Panc1 (cell line): ENCODE measurements at regions not wholly inside any gene's neighbourhood (a gene's known extent, or its start where the extent isn't known, plus 50 kb on each side); places are given as distances from the start of the nearest gene placed in this dataset.

ENCODE experiments used
- ATAC-seq: fragments of 200-7000 bp; cut with Tn5 transposase; 2 replicates; pipeline ENCODE4 v1.9.1; 2020; ENCODE audit warnings: mild to moderate bottlenecking, moderate library complexity
- BruUV-seq: library from RNA; stranded (reverse); fragments of 400-500 nt; replicated peaks from 2 replicates; lab custom pipeline; 2021; lab: Mats Ljungman, UMichigan
- CTCF ChIA-PET: fragments of 300-600 bp; sonication (Branson Sonifier 250); formaldehyde crosslinking; loops from one replicate; lab custom pipeline; 2022; ENCODE audit warnings: antibody characterized with exemption; lab: Charles Lee
- POLR2A ChIA-PET: fragments of 300-600 bp; sonication (Branson Sonifier 250); formaldehyde crosslinking; loops from one replicate; lab custom pipeline; 2022; ENCODE audit warnings: antibody characterized with exemption; lab: Charles Lee
- DNase-seq: peaks from one replicate; pipeline ENCODE4 v3.0.0-alpha.2; 2010; ENCODE audit warnings: low read depth, low spot score
- H3K27ac ChIP-seq: 2 replicates; pipeline ENCODE4 v1.5.1; 2011; ENCODE audit warnings: mild to moderate bottlenecking, low read length, inconsistent platforms
- H3K27me3 ChIP-seq: fragments of 200-500 bp; sonication (Bioruptor generic); 2 replicates; pipeline ENCODE4 v1.6.0; 2014; ENCODE audit warnings: low read length, inconsistent platforms; ENCODE audit not compliant: control insufficient read depth, insufficient read depth
- H3K36me3 ChIP-seq: fragments of 200-500 bp; sonication (Bioruptor generic); 2 replicates; pipeline ENCODE4 v1.5.1; 2014; ENCODE audit warnings: inconsistent platforms, mild to moderate bottlenecking, low read length, moderate library complexity; ENCODE audit not compliant: control insufficient read depth, insufficient read depth
- H3K4me1 ChIP-seq: 2 replicates; pipeline ENCODE4 v1.5.1; 2011; ENCODE audit warnings: inconsistent platforms, mild to moderate bottlenecking, low read length, moderate library complexity; ENCODE audit not compliant: control insufficient read depth, insufficient read depth
- H3K4me3 ChIP-seq, 2 experiments: 2 replicates each; pipeline ENCODE4 v1.5.1; 2011 to 2012; ENCODE audit warnings: low read depth in 2 of 2, low read length in 2 of 2, mild to moderate bottlenecking in 2 of 2, inconsistent platforms in 1 of 2, moderate library complexity in 1 of 2
- H3K9me3 ChIP-seq: fragments of 200-500 bp; sonication (Bioruptor generic); 2 replicates; pipeline ENCODE4 v1.5.1; 2014; ENCODE audit warnings: low read depth, mild to moderate bottlenecking, inconsistent platforms, low read length, moderate library complexity; ENCODE audit not compliant: control insufficient read depth, insufficient read depth
- POLR2AphosphoS5 ChIP-seq: IDR thresholded peaks from 2 replicates; pipeline ENCODE4 v1.6.1; 2012; ENCODE audit warnings: mild to moderate bottlenecking, low read depth, low read length, moderate library complexity
- SIN3A ChIP-seq: IDR thresholded peaks from 2 replicates; pipeline ENCODE4 v1.6.1; 2012; ENCODE audit warnings: low read depth, mild to moderate bottlenecking, low read length, moderate library complexity, borderline replicate concordance; ENCODE audit not compliant: insufficient read depth
- TCF7L2 ChIP-seq: IDR thresholded peaks from 2 replicates; pipeline ENCODE4 v1.6.1; 2011; ENCODE audit warnings: mild to moderate bottlenecking, low read depth, low read length, inconsistent platforms
- in situ Hi-C: cut with HindIII; loops from 2 replicates; pipeline ENCODE4 v1.10.0; 2016; ENCODE audit warnings: low sequenced_read_pairs, low pct_unique_long_range_greater_than_20kb
- intact Hi-C: fragments of 100-400 bp; cut with micrococcal nuclease; formaldehyde crosslinking; loops from one replicate; pipeline ENCODE4 v1.10.0; 2022; ENCODE audit not compliant: unreplicated experiment
- TF ChIP-seq, protein P1 (sequence below), 2 experiments: IDR thresholded peaks; 2 replicates each; pipeline ENCODE4 v1.6.1; 2011 to 2012; ENCODE audit warnings: low read depth in 2 of 2, control low read depth in 1 of 2, low read length in 1 of 2, mild to moderate bottlenecking in 1 of 2, moderate library complexity in 1 of 2; ENCODE audit not compliant: insufficient read depth in 1 of 2
- TF ChIP-seq, protein P2 (sequence below): fragments of 450-650 bp; IDR thresholded peaks from 2 replicates; pipeline ENCODE4 v1.5.1; 2017; ENCODE audit warnings: mild to moderate bottlenecking

GRCh38 chr4:17426222-17426621 lies 85.7 kb downstream of the QDPR start:
- POLR2A ChIA-PET = no interaction called here
- intact Hi-C loops (no loop called here), in situ Hi-C loops (no loop called here)
- DNase-seq = no peak
- TF ChIP-seq SIN3A (no peak), POLR2AphosphoS5 (no peak), TCF7L2 (no peak)
- TF ChIP-seq, protein P1, sequence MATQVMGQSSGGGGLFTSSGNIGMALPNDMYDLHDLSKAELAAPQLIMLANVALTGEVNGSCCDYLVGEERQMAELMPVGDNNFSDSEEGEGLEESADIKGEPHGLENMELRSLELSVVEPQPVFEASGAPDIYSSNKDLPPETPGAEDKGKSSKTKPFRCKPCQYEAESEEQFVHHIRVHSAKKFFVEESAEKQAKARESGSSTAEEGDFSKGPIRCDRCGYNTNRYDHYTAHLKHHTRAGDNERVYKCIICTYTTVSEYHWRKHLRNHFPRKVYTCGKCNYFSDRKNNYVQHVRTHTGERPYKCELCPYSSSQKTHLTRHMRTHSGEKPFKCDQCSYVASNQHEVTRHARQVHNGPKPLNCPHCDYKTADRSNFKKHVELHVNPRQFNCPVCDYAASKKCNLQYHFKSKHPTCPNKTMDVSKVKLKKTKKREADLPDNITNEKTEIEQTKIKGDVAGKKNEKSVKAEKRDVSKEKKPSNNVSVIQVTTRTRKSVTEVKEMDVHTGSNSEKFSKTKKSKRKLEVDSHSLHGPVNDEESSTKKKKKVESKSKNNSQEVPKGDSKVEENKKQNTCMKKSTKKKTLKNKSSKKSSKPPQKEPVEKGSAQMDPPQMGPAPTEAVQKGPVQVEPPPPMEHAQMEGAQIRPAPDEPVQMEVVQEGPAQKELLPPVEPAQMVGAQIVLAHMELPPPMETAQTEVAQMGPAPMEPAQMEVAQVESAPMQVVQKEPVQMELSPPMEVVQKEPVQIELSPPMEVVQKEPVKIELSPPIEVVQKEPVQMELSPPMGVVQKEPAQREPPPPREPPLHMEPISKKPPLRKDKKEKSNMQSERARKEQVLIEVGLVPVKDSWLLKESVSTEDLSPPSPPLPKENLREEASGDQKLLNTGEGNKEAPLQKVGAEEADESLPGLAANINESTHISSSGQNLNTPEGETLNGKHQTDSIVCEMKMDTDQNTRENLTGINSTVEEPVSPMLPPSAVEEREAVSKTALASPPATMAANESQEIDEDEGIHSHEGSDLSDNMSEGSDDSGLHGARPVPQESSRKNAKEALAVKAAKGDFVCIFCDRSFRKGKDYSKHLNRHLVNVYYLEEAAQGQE (IDR thresholded peaks at IDR 0.05; ENCODE audit: insufficient read depth in 1 of 2, low read depth in 2 of 2, low read length in 1 of 2) = no peak
- TF ChIP-seq, protein P2, sequence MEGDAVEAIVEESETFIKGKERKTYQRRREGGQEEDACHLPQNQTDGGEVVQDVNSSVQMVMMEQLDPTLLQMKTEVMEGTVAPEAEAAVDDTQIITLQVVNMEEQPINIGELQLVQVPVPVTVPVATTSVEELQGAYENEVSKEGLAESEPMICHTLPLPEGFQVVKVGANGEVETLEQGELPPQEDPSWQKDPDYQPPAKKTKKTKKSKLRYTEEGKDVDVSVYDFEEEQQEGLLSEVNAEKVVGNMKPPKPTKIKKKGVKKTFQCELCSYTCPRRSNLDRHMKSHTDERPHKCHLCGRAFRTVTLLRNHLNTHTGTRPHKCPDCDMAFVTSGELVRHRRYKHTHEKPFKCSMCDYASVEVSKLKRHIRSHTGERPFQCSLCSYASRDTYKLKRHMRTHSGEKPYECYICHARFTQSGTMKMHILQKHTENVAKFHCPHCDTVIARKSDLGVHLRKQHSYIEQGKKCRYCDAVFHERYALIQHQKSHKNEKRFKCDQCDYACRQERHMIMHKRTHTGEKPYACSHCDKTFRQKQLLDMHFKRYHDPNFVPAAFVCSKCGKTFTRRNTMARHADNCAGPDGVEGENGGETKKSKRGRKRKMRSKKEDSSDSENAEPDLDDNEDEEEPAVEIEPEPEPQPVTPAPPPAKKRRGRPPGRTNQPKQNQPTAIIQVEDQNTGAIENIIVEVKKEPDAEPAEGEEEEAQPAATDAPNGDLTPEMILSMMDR = no peak
- Histone ChIP-seq H3K27me3 (no peaks in the 10 kb centered on the region), H3K4me1 (no peaks in the 10 kb centered on the region), H3K4me3 (no peak overlapping the region), H3K36me3 (no peaks in the 10 kb centered on the region), H3K9me3 (no peaks in the 10 kb centered on the region), H3K27ac (no peak overlapping the region)
- CTCF ChIA-PET = no interaction called here
- BruUV-seq = no TSS peak
- no peak for ATAC-seq

DNA sequence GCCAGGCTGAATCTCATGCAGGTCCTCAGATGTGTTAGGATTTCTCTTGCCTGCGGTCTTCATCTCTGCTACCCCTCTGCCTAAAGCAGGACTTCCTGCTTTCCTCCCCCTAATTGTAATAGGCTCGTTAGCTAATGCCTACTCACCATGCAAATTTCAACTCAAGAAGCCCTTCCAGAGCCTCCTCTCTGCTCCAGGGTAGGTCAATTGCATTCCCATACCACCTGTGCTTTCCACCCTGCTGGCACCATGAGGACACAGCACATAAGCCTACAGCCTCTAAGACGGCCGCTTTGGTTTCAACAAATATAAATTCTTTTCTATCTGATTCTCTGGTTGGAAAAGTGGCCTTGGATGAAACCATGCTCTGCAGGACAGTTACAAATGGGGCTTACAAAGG lies 93.9 kb downstream of the QDPR start:
- TF ChIP-seq, protein P2 = no peak
- TF ChIP-seq, protein P1 (IDR thresholded peaks at IDR 0.05; ENCODE audit: insufficient read depth in 1 of 2, low read depth in 2 of 2, low read length in 1 of 2) = no peak
- TF ChIP-seq SIN3A (no peak), POLR2AphosphoS5 (no peak), TCF7L2 (no peak)
- ChIA-PET POLR2A (no interaction called here), CTCF (no interaction called here)
- Histone ChIP-seq H3K27me3 (no peaks in the 10 kb centered on the region), H3K9me3 (no peaks in the 10 kb centered on the region), H3K4me3 (no peak overlapping the region), H3K27ac (no peak overlapping the region), H3K4me1 (no peaks in the 10 kb centered on the region), H3K36me3 (no peaks in the 10 kb centered on the region)
- no peak for DNase-seq
- in situ Hi-C loops (no loop called here), intact Hi-C loops (no loop called here)
- ATAC-seq = no peak
- BruUV-seq = no TSS peak
